HG03432 (cell line): ENCODE measurements at regions not wholly inside any gene's neighbourhood (a gene's known extent, or its start where the extent isn't known, plus 50 kb on each side); places are given as distances from the start of the nearest gene placed in this dataset.

ENCODE experiments used
- ATAC-seq: cut with Tn5 transposase; IDR thresholded peaks from one replicate; pipeline ENCODE4 v1.9.1; 2021; ENCODE audit warnings: mild to moderate bottlenecking, moderate library complexity; ENCODE audit not compliant: unreplicated experiment

GRCh38 chrX:112163906-112164305, 81.3 kb upstream of the TRPC5 start:
- no peak for ATAC-seq

GRCh38 chrX:112148397-112148796, 65.8 kb upstream of the TRPC5 start:
- ATAC-seq: no peak

DNA sequence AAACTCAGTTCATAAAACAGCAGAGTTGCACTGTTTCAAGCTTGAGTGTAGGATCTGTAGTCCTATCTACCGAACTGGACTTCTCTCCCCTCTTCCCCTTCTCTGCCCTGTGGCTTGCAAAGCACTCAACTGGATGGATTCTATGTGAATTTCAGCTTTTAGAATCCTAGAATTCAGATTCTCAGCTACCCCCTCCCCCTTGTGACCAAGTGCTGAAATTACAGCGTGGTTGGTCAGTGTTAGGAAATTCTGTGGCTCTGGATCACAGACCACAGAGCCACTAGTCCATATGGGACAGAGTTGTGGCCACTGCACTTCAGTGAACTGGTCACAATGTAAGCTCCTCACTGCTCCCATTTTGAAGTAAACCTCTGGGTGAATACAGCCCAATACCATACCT, 64.6 kb upstream of the TRPC5 start:
- ATAC-seq: no peak

GRCh38 chrX:112137276-112137675, 54.7 kb upstream of the TRPC5 start:
- ATAC-seq: no peak
